ENCODE measurements at regions not wholly inside any gene's neighbourhood (a gene's known extent, or its start where the extent isn't known, plus 50 kb on each side); places are given as distances from the start of the nearest gene placed in this dataset.

DNA sequence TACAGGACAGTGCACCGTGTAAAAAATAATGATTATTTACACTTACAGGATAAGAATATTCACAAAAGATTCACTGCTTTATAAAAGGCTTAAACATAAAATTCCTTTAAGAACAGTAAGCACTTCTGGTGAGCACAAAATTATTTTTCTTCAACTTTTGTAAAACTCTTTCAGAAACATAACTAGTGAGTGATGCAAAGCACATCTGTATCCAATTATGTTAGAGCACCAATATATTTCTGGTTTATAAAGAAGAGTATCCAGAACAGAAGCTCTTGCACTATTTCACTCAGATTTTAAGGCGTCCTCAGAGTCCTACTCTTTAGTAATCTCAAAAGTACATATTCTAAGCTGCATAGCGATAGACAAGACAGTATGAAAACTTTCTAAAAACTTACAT, 276.0 kb downstream of the C4orf33 start:
- TF ChIP-seq, protein P1, sequence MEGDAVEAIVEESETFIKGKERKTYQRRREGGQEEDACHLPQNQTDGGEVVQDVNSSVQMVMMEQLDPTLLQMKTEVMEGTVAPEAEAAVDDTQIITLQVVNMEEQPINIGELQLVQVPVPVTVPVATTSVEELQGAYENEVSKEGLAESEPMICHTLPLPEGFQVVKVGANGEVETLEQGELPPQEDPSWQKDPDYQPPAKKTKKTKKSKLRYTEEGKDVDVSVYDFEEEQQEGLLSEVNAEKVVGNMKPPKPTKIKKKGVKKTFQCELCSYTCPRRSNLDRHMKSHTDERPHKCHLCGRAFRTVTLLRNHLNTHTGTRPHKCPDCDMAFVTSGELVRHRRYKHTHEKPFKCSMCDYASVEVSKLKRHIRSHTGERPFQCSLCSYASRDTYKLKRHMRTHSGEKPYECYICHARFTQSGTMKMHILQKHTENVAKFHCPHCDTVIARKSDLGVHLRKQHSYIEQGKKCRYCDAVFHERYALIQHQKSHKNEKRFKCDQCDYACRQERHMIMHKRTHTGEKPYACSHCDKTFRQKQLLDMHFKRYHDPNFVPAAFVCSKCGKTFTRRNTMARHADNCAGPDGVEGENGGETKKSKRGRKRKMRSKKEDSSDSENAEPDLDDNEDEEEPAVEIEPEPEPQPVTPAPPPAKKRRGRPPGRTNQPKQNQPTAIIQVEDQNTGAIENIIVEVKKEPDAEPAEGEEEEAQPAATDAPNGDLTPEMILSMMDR (IDR thresholded peaks at IDR 0.05), result no peak
- no peak for TF ChIP-seq EP300 (IDR thresholded peaks at IDR 0.05)
- no peak for TF ChIP-seq POLR2AphosphoS5 (IDR thresholded peaks at IDR 0.05)
